ENCODE measurements at regions not wholly inside any gene's neighbourhood (a gene's known extent, or its start where the extent isn't known, plus 50 kb on each side); places are given as distances from the start of the nearest gene placed in this dataset.

- no peaks in the 10 kb centered on the region for H3K36me3 ChIP-seq (ENCODE audit: control insufficient read depth, insufficient read depth, low read length)
- DNase-seq (ENCODE audit: low read depth) = no peak
- no peak overlapping the region for H3K4me3 ChIP-seq (ENCODE audit: low read depth, low read length)
- no peak for TF ChIP-seq CTCF (IDR thresholded peaks at IDR 0.05; ENCODE audit: insufficient read depth, low read length, poor library complexity, severe bottlenecking)
- H3K27me3 ChIP-seq (ENCODE audit: control insufficient read depth, insufficient read depth, low read length) = peaks cover 65% of the 10 kb centered on the region
These were observed 75.9 kb upstream of the WNT11 start for GRCh38 chr11:76282172-76282571.

GRCh38 chr11:76281558-76281906, 75.2 kb upstream of the WNT11 start:
- Histone ChIP-seq H3K36me3 (ENCODE audit: control insufficient read depth, insufficient read depth, low read length) (no peaks in the 10 kb centered on the region), H3K4me3 (ENCODE audit: low read depth, low read length) (no peak overlapping the region), H3K27me3 (ENCODE audit: control insufficient read depth, insufficient read depth, low read length) (peaks cover 66% of the 10 kb centered on the region)
- no peak for DNase-seq (ENCODE audit: low read depth)
- TF ChIP-seq CTCF (IDR thresholded peaks at IDR 0.05; ENCODE audit: insufficient read depth, low read length, poor library complexity, severe bottlenecking) = no peak

- no peak for DNase-seq (ENCODE audit: low read depth)
- TF ChIP-seq CTCF (IDR thresholded peaks at IDR 0.05; ENCODE audit: insufficient read depth, low read length, poor library complexity, severe bottlenecking) = no peak
- Histone ChIP-seq H3K36me3 (ENCODE audit: control insufficient read depth, insufficient read depth, low read length) (no peaks in the 10 kb centered on the region), H3K27me3 (ENCODE audit: control insufficient read depth, insufficient read depth, low read length) (peaks cover 66% of the 10 kb centered on the region), H3K4me3 (ENCODE audit: low read depth, low read length) (no peak overlapping the region)
These were observed 74.7 kb upstream of the WNT11 start for GRCh38 chr11:76280882-76281557.

- Histone ChIP-seq H3K4me3 (ENCODE audit: low read depth, low read length) (no peak overlapping the region), H3K36me3 (ENCODE audit: control insufficient read depth, insufficient read depth, low read length) (no peaks in the 10 kb centered on the region), H3K27me3 (ENCODE audit: control insufficient read depth, insufficient read depth, low read length) (peaks cover 63% of the 10 kb centered on the region)
- no peak for DNase-seq (ENCODE audit: low read depth)
- no peak for TF ChIP-seq CTCF (IDR thresholded peaks at IDR 0.05; ENCODE audit: insufficient read depth, low read length, poor library complexity, severe bottlenecking)
These were observed 74.0 kb upstream of the WNT11 start for GRCh38 chr11:76280151-76280881.

- Histone ChIP-seq H3K4me3 (ENCODE audit: low read depth, low read length) (no peak overlapping the region), H3K36me3 (ENCODE audit: control insufficient read depth, insufficient read depth, low read length) (no peaks in the 10 kb centered on the region), H3K27me3 (ENCODE audit: control insufficient read depth, insufficient read depth, low read length) (peaks cover 59% of the 10 kb centered on the region)
- TF ChIP-seq CTCF (IDR thresholded peaks at IDR 0.05; ENCODE audit: insufficient read depth, low read length, poor library complexity, severe bottlenecking) = no peak
- DNase-seq (ENCODE audit: low read depth) = no peak
These were observed 73.3 kb upstream of the WNT11 start for GRCh38 chr11:76279646-76280045.

Measured in kidney epithelial cell (primary cell).